HFFc6 (cell line): ENCODE measurements at regions not wholly inside any gene's neighbourhood (a gene's known extent, or its start where the extent isn't known, plus 50 kb on each side); places are given as distances from the start of the nearest gene placed in this dataset.
"Not testable (repeated sequence)": the region's sequence is repeated elsewhere in the genome, so short reads cannot be mapped to it uniquely, and the experiment has no call there.

Experiments used
- DNase-seq: peaks from one replicate; pipeline ENCODE4 v3.0.0-alpha.2; 2018
- H3K27ac Mint-ChIP-seq: 2 replicates; pipeline ENCODE4 v1.8.0; 2020; ENCODE audit warnings: mild to moderate bottlenecking, mixed read lengths
- H3K27me3 Mint-ChIP-seq: 2 replicates; pipeline ENCODE4 v1.8.0; 2021; ENCODE audit warnings: mild to moderate bottlenecking, moderate library complexity, mixed read lengths; ENCODE audit not compliant: insufficient read depth
- H3K36me3 Mint-ChIP-seq: 2 replicates; pipeline ENCODE4 v1.8.0; 2021; ENCODE audit warnings: low read depth, mixed read lengths
- H3K4me1 Mint-ChIP-seq: 2 replicates; pipeline ENCODE4 v1.8.0; 2020; ENCODE audit warnings: low read depth, mixed read lengths
- H3K4me3 Mint-ChIP-seq: 2 replicates; pipeline ENCODE4 v1.8.0; 2020; ENCODE audit warnings: mild to moderate bottlenecking, moderate library complexity, mixed read lengths
- H3K9me3 Mint-ChIP-seq: 2 replicates; pipeline ENCODE4 v1.8.0; 2020; ENCODE audit warnings: mild to moderate bottlenecking, mixed read lengths
- CTCF ChIP-seq: fragments of 200-600 bp; sonication (generic); IDR thresholded peaks from 2 replicates; pipeline ENCODE4 v1.5.0; 2021; ENCODE audit warnings: antibody characterized with exemption, mild to moderate bottlenecking

DNA sequence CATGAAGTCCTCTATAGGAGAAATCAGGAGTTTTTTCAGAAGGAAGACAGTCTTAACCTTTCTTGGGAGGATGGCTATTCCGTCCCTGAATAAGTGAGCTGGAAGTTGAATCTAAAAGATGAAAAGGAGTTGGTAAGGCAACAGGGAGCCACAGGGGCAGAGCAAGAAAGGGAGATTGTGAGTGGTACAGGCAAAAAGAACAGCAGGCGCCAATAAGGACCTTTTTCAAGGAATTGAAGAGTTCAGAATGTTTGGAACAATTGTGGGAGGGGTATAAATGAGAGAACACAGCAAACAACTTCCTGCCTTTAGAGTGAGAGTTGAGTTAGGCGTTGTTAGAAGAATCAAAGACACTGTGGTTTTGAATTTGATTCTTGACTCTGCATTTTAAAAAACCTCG lies 1003.7 kb downstream of the EPHA7 start:
- Mint-ChIP-seq H3K4me3 (no peak overlapping the region), H3K27me3 (no peaks in the 10 kb centered on the region), H3K36me3 (no peaks in the 10 kb centered on the region), H3K9me3 (peaks cover 54% of the 10 kb centered on the region), H3K27ac (no peak overlapping the region), H3K4me1 (no peaks in the 10 kb centered on the region)
- DNase-seq: no peak
- no peak for TF ChIP-seq CTCF

DNA sequence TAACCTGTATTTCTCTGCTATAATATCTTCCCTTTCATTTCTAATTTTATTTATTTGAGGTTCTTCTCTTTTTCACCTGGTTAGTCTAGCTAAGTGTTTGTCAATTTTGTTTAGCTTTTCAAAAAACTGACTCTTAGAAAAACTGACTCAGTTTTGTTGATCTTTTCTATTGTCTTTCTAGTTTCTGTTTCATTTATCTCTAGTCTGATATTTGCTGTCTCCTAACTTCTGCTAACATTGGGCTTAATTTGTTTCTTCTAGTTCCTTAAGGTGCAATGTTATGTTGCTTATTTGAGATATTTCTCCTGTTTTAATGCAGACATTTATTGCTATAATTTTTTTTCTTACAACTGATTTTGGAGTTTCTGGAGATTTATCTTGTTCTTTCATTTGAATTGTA lies 1011.0 kb downstream of the EPHA7 start:
- Mint-ChIP-seq H3K4me1 (no peaks in the 10 kb centered on the region), H3K9me3 (peaks cover 58% of the 10 kb centered on the region), H3K36me3 (no peaks in the 10 kb centered on the region), H3K27ac (no peak overlapping the region), H3K4me3 (no peak overlapping the region), H3K27me3 (no peaks in the 10 kb centered on the region)
- no peak for DNase-seq
- TF ChIP-seq CTCF: no peak

GRCh38 chr6:92404281-92404680 lies 1015.1 kb downstream of the EPHA7 start:
- DNase-seq: no peak
- no peak overlapping the region for H3K4me3 Mint-ChIP-seq
- peaks cover 46% of the 10 kb centered on the region for H3K9me3 Mint-ChIP-seq
- no peaks in the 10 kb centered on the region for H3K36me3 Mint-ChIP-seq
- H3K4me1 Mint-ChIP-seq: no peaks in the 10 kb centered on the region
- H3K27me3 Mint-ChIP-seq: no peaks in the 10 kb centered on the region
- H3K27ac Mint-ChIP-seq: no peak overlapping the region
- TF ChIP-seq CTCF: no peak

- H3K36me3 Mint-ChIP-seq: no peaks in the 10 kb centered on the region
- no peak for TF ChIP-seq CTCF
- no peak overlapping the region for H3K4me3 Mint-ChIP-seq
These were observed 1019.4 kb downstream of the EPHA7 start for GRCh38 chr6:92399911-92400310.

GRCh38 chr6:92388706-92389105 lies 1030.7 kb downstream of the EPHA7 start:
- H3K4me1 Mint-ChIP-seq, H3K36me3 Mint-ChIP-seq, H3K27me3 Mint-ChIP-seq, DNase-seq, H3K27ac Mint-ChIP-seq, H3K4me3 Mint-ChIP-seq: not testable (repeated sequence)
- H3K9me3 Mint-ChIP-seq: peaks cover 45% of the 10 kb centered on the region

More at GRCh38 chr6:92399911-92400310, 1019.4 kb downstream of the EPHA7 start:
- peaks cover 22% of the 10 kb centered on the region for H3K9me3 Mint-ChIP-seq
- no peak for DNase-seq
- no peaks in the 10 kb centered on the region for H3K4me1 Mint-ChIP-seq
- H3K27me3 Mint-ChIP-seq: no peaks in the 10 kb centered on the region
- H3K27ac Mint-ChIP-seq: no peak overlapping the region

DNA sequence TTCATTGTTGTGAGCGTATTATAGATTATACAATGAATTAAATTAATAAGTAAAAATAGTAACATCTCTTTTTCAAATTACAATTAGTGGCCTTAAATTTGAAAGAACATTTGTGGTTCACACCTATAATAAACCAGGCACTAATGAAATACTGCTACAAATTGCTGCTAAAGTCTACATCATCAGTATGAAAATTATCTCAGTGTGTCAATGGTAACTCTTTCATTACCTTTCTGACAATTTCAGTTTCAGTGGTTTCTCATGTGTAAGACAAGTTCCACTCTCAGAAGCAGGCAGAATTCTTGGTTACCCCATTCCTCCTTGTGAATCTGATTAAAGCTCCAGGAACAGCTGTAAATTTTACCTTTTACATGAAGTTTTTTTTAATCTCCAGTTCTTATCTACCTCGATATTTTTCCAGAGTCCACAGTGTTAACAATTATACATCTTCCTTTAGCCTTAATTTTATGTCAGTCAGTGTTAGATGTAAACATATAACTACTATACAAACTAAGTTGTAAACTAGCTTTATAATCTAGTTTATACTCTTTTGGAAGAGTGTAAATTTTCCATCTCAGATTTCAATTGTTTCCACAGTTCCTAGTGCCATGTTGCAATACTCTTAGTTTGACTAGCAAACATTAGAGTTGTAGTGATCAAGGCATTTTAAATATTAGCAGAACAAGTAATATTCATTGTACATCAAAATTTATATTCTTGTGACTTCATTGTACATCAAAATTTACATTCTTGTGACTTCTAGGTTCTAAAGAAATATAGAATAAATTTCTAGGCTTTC lies 1038.4 kb downstream of the EPHA7 start:
- H3K36me3 Mint-ChIP-seq: no peaks in the 10 kb centered on the region
- TF ChIP-seq CTCF: no peak
- DNase-seq: no peak
- no peak overlapping the region for H3K4me3 Mint-ChIP-seq
- H3K9me3 Mint-ChIP-seq: peaks cover 8% of the 10 kb centered on the region; the same call in 1 of the 2 replicates
- no peak overlapping the region for H3K27ac Mint-ChIP-seq
- H3K4me1 Mint-ChIP-seq: no peaks in the 10 kb centered on the region
- no peaks in the 10 kb centered on the region for H3K27me3 Mint-ChIP-seq
